ENCODE measurements at regions not wholly inside any gene's neighbourhood (a gene's known extent, or its start where the extent isn't known, plus 50 kb on each side); places are given as distances from the start of the nearest gene placed in this dataset.

- TF ChIP-seq FOXP2 (optimal IDR thresholded peaks at IDR 0.05; ENCODE audit: borderline replicate concordance, extremely low read depth, extremely low read length, insufficient read depth), result no peak
- no peak for TF ChIP-seq REST (IDR thresholded peaks at IDR 0.05; ENCODE audit: insufficient read depth in 1 of 2, low read depth in 2 of 2, low read length in 2 of 2)
- TF ChIP-seq TAF1 (IDR thresholded peaks at IDR 0.05; ENCODE audit: borderline replicate concordance, insufficient read depth, low read length), result no peak
- no peak for TF ChIP-seq SIN3A (IDR thresholded peaks at IDR 0.05; ENCODE audit: borderline replicate concordance, insufficient read depth, low read length)
- no peak for TF ChIP-seq POLR2AphosphoS5 (IDR thresholded peaks at IDR 0.05; ENCODE audit: low read depth, low read length)
Observed at GRCh38 chr4:115883847-115884246, 770.4 kb upstream of the NDST4 start.

- TF ChIP-seq POLR2AphosphoS5 (IDR thresholded peaks at IDR 0.05; ENCODE audit: low read depth, low read length), result no peak
- TF ChIP-seq FOXP2 (optimal IDR thresholded peaks at IDR 0.05; ENCODE audit: borderline replicate concordance, extremely low read depth, extremely low read length, insufficient read depth), result no peak
- TF ChIP-seq SIN3A (IDR thresholded peaks at IDR 0.05; ENCODE audit: borderline replicate concordance, insufficient read depth, low read length), result no peak
- no peak for TF ChIP-seq TAF1 (IDR thresholded peaks at IDR 0.05; ENCODE audit: borderline replicate concordance, insufficient read depth, low read length)
- TF ChIP-seq REST (IDR thresholded peaks at IDR 0.05; ENCODE audit: insufficient read depth in 1 of 2, low read depth in 2 of 2, low read length in 2 of 2), result no peak
Observed at GRCh38 chr4:115883231-115883630, 769.8 kb upstream of the NDST4 start.

- no peak for TF ChIP-seq SIN3A (IDR thresholded peaks at IDR 0.05; ENCODE audit: borderline replicate concordance, insufficient read depth, low read length)
- no peak for TF ChIP-seq REST (IDR thresholded peaks at IDR 0.05; ENCODE audit: insufficient read depth in 1 of 2, low read depth in 2 of 2, low read length in 2 of 2)
- TF ChIP-seq POLR2AphosphoS5 (IDR thresholded peaks at IDR 0.05; ENCODE audit: low read depth, low read length), result no peak
- no peak for TF ChIP-seq FOXP2 (optimal IDR thresholded peaks at IDR 0.05; ENCODE audit: borderline replicate concordance, extremely low read depth, extremely low read length, insufficient read depth)
- no peak for TF ChIP-seq TAF1 (IDR thresholded peaks at IDR 0.05; ENCODE audit: borderline replicate concordance, insufficient read depth, low read length)
Observed at GRCh38 chr4:115873048-115873447, 759.6 kb upstream of the NDST4 start.

- TF ChIP-seq REST (IDR thresholded peaks at IDR 0.05; ENCODE audit: insufficient read depth in 1 of 2, low read depth in 2 of 2, low read length in 2 of 2), result no peak
- no peak for TF ChIP-seq TAF1 (IDR thresholded peaks at IDR 0.05; ENCODE audit: borderline replicate concordance, insufficient read depth, low read length)
- TF ChIP-seq FOXP2 (optimal IDR thresholded peaks at IDR 0.05; ENCODE audit: borderline replicate concordance, extremely low read depth, extremely low read length, insufficient read depth), result no peak
- TF ChIP-seq SIN3A (IDR thresholded peaks at IDR 0.05; ENCODE audit: borderline replicate concordance, insufficient read depth, low read length), result no peak
- no peak for TF ChIP-seq POLR2AphosphoS5 (IDR thresholded peaks at IDR 0.05; ENCODE audit: low read depth, low read length)
Observed at GRCh38 chr4:115871596-115871995, 758.2 kb upstream of the NDST4 start.

GRCh38 chr4:115866364-115866896 is 753.0 kb upstream of the NDST4 start:
- TF ChIP-seq FOXP2 (optimal IDR thresholded peaks at IDR 0.05; ENCODE audit: borderline replicate concordance, extremely low read depth, extremely low read length, insufficient read depth) (no peak), SIN3A (IDR thresholded peaks at IDR 0.05; ENCODE audit: borderline replicate concordance, insufficient read depth, low read length) (no peak), POLR2AphosphoS5 (IDR thresholded peaks at IDR 0.05; ENCODE audit: low read depth, low read length) (no peak), REST (IDR thresholded peaks at IDR 0.05; ENCODE audit: insufficient read depth in 1 of 2, low read depth in 2 of 2, low read length in 2 of 2) (no peak), TAF1 (IDR thresholded peaks at IDR 0.05; ENCODE audit: borderline replicate concordance, insufficient read depth, low read length) (no peak)

Data from PFSK-1 (cell line).